CD4-positive, alpha-beta memory T cell (primary cell): ENCODE measurements at regions not wholly inside any gene's neighbourhood (a gene's known extent, or its start where the extent isn't known, plus 50 kb on each side); places are given as distances from the start of the nearest gene placed in this dataset.

Experiments
- CTCF ChIA-PET: fragments of 350-600 bp; sonication (Branson Sonifier 250); formaldehyde crosslinking; loops from one replicate; lab custom pipeline; 2021; ENCODE audit warnings: inconsistent platforms; ENCODE audit not compliant: partially characterized antibody; lab: Charles Lee
- POLR2A ChIA-PET: fragments of 350-600 bp; sonication (Branson Sonifier 250); formaldehyde crosslinking; loops from one replicate; lab custom pipeline; 2021; ENCODE audit not compliant: partially characterized antibody; lab: Charles Lee
- DNase-seq, 5 donors: peaks; one replicate each; pipeline versions ENCODE4 v3.0.0 to v3.0.0-alpha.2; 2020 to 2022; ENCODE audit warnings: mixed read lengths in 1 of 5
- H3K27ac ChIP-seq: one replicate; pipeline ENCODE4 v1.7.0; 2013; ENCODE audit warnings: low read depth, low read length
- H3K27me3 ChIP-seq: 2 replicates; pipeline ENCODE4 v1.7.0; 2013; ENCODE audit warnings: mild to moderate bottlenecking, low read length, moderate library complexity; ENCODE audit not compliant: insufficient read depth
- H3K36me3 ChIP-seq: 2 replicates; pipeline ENCODE4 v1.7.0; 2013; ENCODE audit warnings: mild to moderate bottlenecking, low read length, moderate library complexity; ENCODE audit not compliant: insufficient read depth
- H3K4me1 ChIP-seq: 2 replicates; pipeline ENCODE4 v1.7.0; 2013; ENCODE audit warnings: mild to moderate bottlenecking, low read length, moderate library complexity; ENCODE audit not compliant: insufficient read depth
- H3K4me3 ChIP-seq, 2 donors: one replicate each; pipeline ENCODE4 v1.7.0; 2013; ENCODE audit warnings: low read length in 2 of 2, mild to moderate bottlenecking in 1 of 2
- H3K9me3 ChIP-seq, 2 donors: one replicate each; pipeline ENCODE4 v1.7.0; 2013; ENCODE audit warnings: low read length in 2 of 2, control low read depth in 1 of 2; ENCODE audit not compliant: control insufficient read depth in 1 of 2
- H3K27ac Mint-ChIP-seq, 7 donors: one replicate each; pipeline ENCODE4 v1.8.0; 2020 to 2021; ENCODE audit warnings: mixed read lengths in 7 of 7, mild to moderate bottlenecking in 6 of 7, inconsistent platforms in 3 of 7, moderate library complexity in 3 of 7
- H3K27me3 Mint-ChIP-seq, 2 donors: one replicate each; pipeline ENCODE4 v1.8.0; 2020 to 2021; ENCODE audit warnings: mixed read lengths in 2 of 2
- H3K36me3 Mint-ChIP-seq, 2 donors: one replicate each; pipeline ENCODE4 v1.8.0; 2020 to 2021; ENCODE audit warnings: mixed read lengths in 2 of 2, inconsistent platforms in 1 of 2, mild to moderate bottlenecking in 1 of 2
- H3K4me1 Mint-ChIP-seq, 4 donors: one replicate each; pipeline ENCODE4 v1.8.0; 2020 to 2021; ENCODE audit warnings: mixed read lengths in 4 of 4, mild to moderate bottlenecking in 1 of 4
- H3K4me3 Mint-ChIP-seq, 8 donors: one replicate each; pipeline ENCODE4 v1.8.0; 2020 to 2021; ENCODE audit warnings: mixed read lengths in 8 of 8, mild to moderate bottlenecking in 7 of 8, moderate library complexity in 6 of 8, inconsistent platforms in 3 of 8
- H3K9me3 Mint-ChIP-seq, 8 donors: one replicate each; pipeline ENCODE4 v1.8.0; 2020 to 2021; ENCODE audit warnings: mixed read lengths in 8 of 8, mild to moderate bottlenecking in 5 of 8, inconsistent platforms in 3 of 8, moderate library complexity in 1 of 8
- intact Hi-C: fragments of 100-400 bp; cut with micrococcal nuclease; formaldehyde crosslinking; loops from one replicate; pipeline ENCODE4 v1.15.1; 2023

- intact Hi-C loops, result no loop called here
- Histone ChIP-seq H3K9me3 (no peaks in the 10 kb centered on the region), H3K27ac (no peak overlapping the region), H3K27me3 (no peaks in the 10 kb centered on the region), H3K36me3 (no peaks in the 10 kb centered on the region), H3K4me1 (no peaks in the 10 kb centered on the region), H3K4me3 (no peak overlapping the region)
- Mint-ChIP-seq H3K9me3 (no peaks in the 10 kb centered on the region), H3K36me3 (no peaks in the 10 kb centered on the region), H3K27me3 (peaks cover 0 to 3% of the 10 kb centered on the region in 2 donors), H3K4me1 (no peaks in the 10 kb centered on the region), H3K27ac (no peak overlapping the region), H3K4me3 (no peak overlapping the region)
- ChIA-PET CTCF (no interaction called here), POLR2A (no interaction called here)
- no peak for DNase-seq
Observed at GRCh38 chr18:78898066-78898465, 81.6 kb upstream of the SALL3 start.

GRCh38 chr18:78898635-78899034 lies 81.0 kb upstream of the SALL3 start:
- Histone ChIP-seq H3K36me3 (no peaks in the 10 kb centered on the region), H3K9me3 (no peaks in the 10 kb centered on the region), H3K4me1 (no peaks in the 10 kb centered on the region), H3K4me3 (no peak overlapping the region), H3K27me3 (no peaks in the 10 kb centered on the region), H3K27ac (no peak overlapping the region)
- H3K27me3 Mint-ChIP-seq, result peaks cover 0 to 3% of the 10 kb centered on the region in 2 donors
- intact Hi-C loops, result no loop called here
- no peaks in the 10 kb centered on the region for H3K4me1 Mint-ChIP-seq
- H3K27ac Mint-ChIP-seq, result no peak overlapping the region
- POLR2A ChIA-PET, result no interaction called here
- DNase-seq, result no peak
- H3K36me3 Mint-ChIP-seq, result no peaks in the 10 kb centered on the region
- H3K9me3 Mint-ChIP-seq, result no peaks in the 10 kb centered on the region
- no peak overlapping the region for H3K4me3 Mint-ChIP-seq
- CTCF ChIA-PET, result no interaction called here

GRCh38 chr18:78899241-78899640 lies 80.4 kb upstream of the SALL3 start:
- H3K36me3 ChIP-seq, result no peaks in the 10 kb centered on the region
- H3K27me3 ChIP-seq, result no peaks in the 10 kb centered on the region
- Mint-ChIP-seq H3K27ac (no peak overlapping the region), H3K27me3 (peaks cover 0 to 4% of the 10 kb centered on the region in 2 donors), H3K4me1 (no peaks in the 10 kb centered on the region), H3K36me3 (no peaks in the 10 kb centered on the region), H3K9me3 (no peaks in the 10 kb centered on the region), H3K4me3 (no peak overlapping the region)
- H3K4me1 ChIP-seq, result no peaks in the 10 kb centered on the region
- H3K27ac ChIP-seq, result no peak overlapping the region
- ChIA-PET CTCF (no interaction called here), POLR2A (no interaction called here)
- intact Hi-C loops, result no loop called here
- no peak for DNase-seq
- no peak overlapping the region for H3K4me3 ChIP-seq
- no peaks in the 10 kb centered on the region for H3K9me3 ChIP-seq

- ChIA-PET CTCF (no interaction called here), POLR2A (no interaction called here)
- Mint-ChIP-seq H3K27ac (no peak overlapping the region), H3K4me1 (no peaks in the 10 kb centered on the region), H3K9me3 (no peaks in the 10 kb centered on the region), H3K4me3 (no peak overlapping the region), H3K27me3 (peaks cover 1 to 4% of the 10 kb centered on the region in 2 donors), H3K36me3 (no peaks in the 10 kb centered on the region)
- no peak for DNase-seq
- no peaks in the 10 kb centered on the region for H3K27me3 ChIP-seq
- no peaks in the 10 kb centered on the region for H3K9me3 ChIP-seq
- no peak overlapping the region for H3K27ac ChIP-seq
- H3K4me1 ChIP-seq, result no peaks in the 10 kb centered on the region
- no peaks in the 10 kb centered on the region for H3K36me3 ChIP-seq
- intact Hi-C loops, result no loop called here
- no peak overlapping the region for H3K4me3 ChIP-seq
Observed at GRCh38 chr18:78900938-78901909, 78.4 kb upstream of the SALL3 start.

GRCh38 chr18:78901923-78902794 lies 77.5 kb upstream of the SALL3 start:
- intact Hi-C loops, result no loop called here
- Mint-ChIP-seq H3K27ac (no peak overlapping the region), H3K27me3 (peaks cover 1 to 4% of the 10 kb centered on the region in 2 donors), H3K36me3 (no peaks in the 10 kb centered on the region), H3K4me1 (no peaks in the 10 kb centered on the region), H3K4me3 (no peak overlapping the region), H3K9me3 (no peaks in the 10 kb centered on the region)
- H3K27ac ChIP-seq, result no peak overlapping the region
- H3K4me3 ChIP-seq, result no peak overlapping the region
- CTCF ChIA-PET, result no interaction called here
- DNase-seq, result no peak
- POLR2A ChIA-PET, result no interaction called here
- H3K4me1 ChIP-seq, result no peaks in the 10 kb centered on the region
- no peaks in the 10 kb centered on the region for H3K36me3 ChIP-seq
- no peaks in the 10 kb centered on the region for H3K27me3 ChIP-seq
- no peaks in the 10 kb centered on the region for H3K9me3 ChIP-seq

- H3K4me1 ChIP-seq, result no peaks in the 10 kb centered on the region
- no peaks in the 10 kb centered on the region for H3K36me3 ChIP-seq
- no peaks in the 10 kb centered on the region for H3K27me3 ChIP-seq
- no peaks in the 10 kb centered on the region for H3K9me3 ChIP-seq
- no peak overlapping the region for H3K27ac Mint-ChIP-seq
- ChIA-PET POLR2A (no interaction called here), CTCF (no interaction called here)
- no peak overlapping the region for H3K4me3 ChIP-seq
- no peaks in the 10 kb centered on the region for H3K9me3 Mint-ChIP-seq
- no peak overlapping the region for H3K4me3 Mint-ChIP-seq
- no peak for DNase-seq
- H3K4me1 Mint-ChIP-seq, result no peaks in the 10 kb centered on the region
- H3K27ac ChIP-seq, result no peak overlapping the region
- H3K36me3 Mint-ChIP-seq, result no peaks in the 10 kb centered on the region
- peaks cover 1 to 4% of the 10 kb centered on the region in 2 donors for H3K27me3 Mint-ChIP-seq
- intact Hi-C loops, result no loop called here
Observed at GRCh38 chr18:78902795-78903435, 76.7 kb upstream of the SALL3 start.
